ENCODE measurements at regions not wholly inside any gene's neighbourhood (a gene's known extent, or its start where the extent isn't known, plus 50 kb on each side); places are given as distances from the start of the nearest gene placed in this dataset.
"Not testable (repeated sequence)": the region's sequence is repeated elsewhere in the genome, so short reads cannot be mapped to it uniquely, and the experiment has no call there.

DNA sequence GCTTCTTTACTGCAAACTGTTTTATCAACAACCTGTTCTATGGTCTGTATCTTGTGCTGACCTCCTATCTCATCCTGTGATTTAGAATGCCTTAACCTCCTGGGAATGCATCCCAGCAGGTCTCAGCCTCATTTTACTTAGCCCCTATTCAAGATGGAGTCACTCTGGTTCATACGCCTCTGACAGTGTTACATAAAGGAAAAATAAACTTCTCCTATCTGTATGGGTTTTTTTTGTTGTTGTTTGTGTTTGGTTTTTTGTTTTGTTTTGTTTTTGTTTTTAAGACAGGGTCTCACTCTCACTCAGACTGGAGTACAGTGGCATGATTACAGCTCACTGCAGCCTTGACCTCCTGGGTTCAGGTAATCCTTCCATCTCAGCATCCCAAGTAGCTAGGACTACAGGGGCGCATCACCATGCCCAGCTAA is 62.1 kb downstream of the RESF1 start:
- Histone ChIP-seq H3K27me3 (ENCODE audit: control insufficient read depth, insufficient read depth, low read length) (no peaks in the 10 kb centered on the region), H3K4me1 (ENCODE audit: control insufficient read depth, insufficient read depth, low read length) (no peaks in the 10 kb centered on the region), H3K4me3 (ENCODE audit: low read depth in 2 of 2, low read length in 2 of 2) (no peak overlapping the region), H3K36me3 (ENCODE audit: control insufficient read depth, insufficient read depth, low read length) (no peaks in the 10 kb centered on the region), H3K9me3 (ENCODE audit: control insufficient read depth, insufficient read depth, low read depth, low read length) (no peaks in the 10 kb centered on the region), H3K27ac (ENCODE audit: low read length) (no peak overlapping the region)
- POLR2A ChIA-PET = no interaction called here
- no TSS peak for BruUV-seq (replicated peaks)
- intact Hi-C loops (cut with micrococcal nuclease; ENCODE audit: unreplicated experiment) (no loop called here), in situ Hi-C loops (cut with HindIII; ENCODE audit: low pct_unique_long_range_greater_than_20kb, low sequenced_read_pairs) (no loop called here)
- TF ChIP-seq TCF7L2 (IDR thresholded peaks at IDR 0.05; ENCODE audit: low read depth, low read length) = no peak
- no peak for TF ChIP-seq CTCF (IDR thresholded peaks at IDR 0.05)
- TF ChIP-seq SIN3A (IDR thresholded peaks at IDR 0.05; ENCODE audit: borderline replicate concordance, insufficient read depth, low read depth, low read length) = no peak
- TF ChIP-seq POLR2AphosphoS5 (IDR thresholded peaks at IDR 0.05; ENCODE audit: low read depth, low read length) = no peak
- TF ChIP-seq REST (IDR thresholded peaks at IDR 0.05; ENCODE audit: insufficient read depth in 1 of 2, low read depth in 2 of 2, low read length in 1 of 2) = no peak
- DNase-seq (ENCODE audit: low read depth, low spot score) (no peak), ATAC-seq (no peak)
- CTCF ChIA-PET = no interaction called here

DNA sequence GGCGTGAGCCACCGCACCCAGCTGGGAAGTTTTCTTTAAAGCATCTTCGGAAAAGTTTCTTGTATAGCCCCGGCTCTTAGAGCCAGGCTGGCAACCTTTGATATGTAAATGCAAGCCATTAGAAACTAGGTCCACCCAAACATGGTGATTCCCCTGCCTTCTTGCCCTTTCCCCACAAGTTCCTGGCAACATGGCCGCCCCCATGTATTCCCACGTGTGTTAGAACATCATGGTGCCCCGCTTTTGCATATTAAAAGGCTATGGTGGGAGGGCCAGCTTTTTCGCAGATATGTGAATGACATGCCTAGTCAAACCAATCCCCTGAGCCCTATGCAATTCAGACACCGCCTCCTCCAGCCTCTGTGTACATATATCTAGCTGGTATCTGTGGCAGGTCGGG is 63.2 kb downstream of the RESF1 start:
- CTCF ChIA-PET; H3K4me3 ChIP-seq (ENCODE audit: low read depth in 2 of 2, low read length in 2 of 2); H3K36me3 ChIP-seq (ENCODE audit: control insufficient read depth, insufficient read depth, low read length); BruUV-seq (replicated peaks); DNase-seq (ENCODE audit: low read depth, low spot score); H3K9me3 ChIP-seq (ENCODE audit: control insufficient read depth, insufficient read depth, low read depth, low read length); in situ Hi-C loops (cut with HindIII; ENCODE audit: low pct_unique_long_range_greater_than_20kb, low sequenced_read_pairs); H3K4me1 ChIP-seq (ENCODE audit: control insufficient read depth, insufficient read depth, low read length); ATAC-seq; POLR2A ChIA-PET; intact Hi-C loops (cut with micrococcal nuclease; ENCODE audit: unreplicated experiment); H3K27me3 ChIP-seq (ENCODE audit: control insufficient read depth, insufficient read depth, low read length); H3K27ac ChIP-seq (ENCODE audit: low read length): not testable (repeated sequence)

- POLR2A ChIA-PET; H3K9me3 ChIP-seq (ENCODE audit: control insufficient read depth, insufficient read depth, low read depth, low read length); DNase-seq (ENCODE audit: low read depth, low spot score); BruUV-seq (replicated peaks); in situ Hi-C loops (cut with HindIII; ENCODE audit: low pct_unique_long_range_greater_than_20kb, low sequenced_read_pairs); H3K27me3 ChIP-seq (ENCODE audit: control insufficient read depth, insufficient read depth, low read length); H3K4me1 ChIP-seq (ENCODE audit: control insufficient read depth, insufficient read depth, low read length); intact Hi-C loops (cut with micrococcal nuclease; ENCODE audit: unreplicated experiment); H3K27ac ChIP-seq (ENCODE audit: low read length); H3K36me3 ChIP-seq (ENCODE audit: control insufficient read depth, insufficient read depth, low read length); CTCF ChIA-PET; H3K4me3 ChIP-seq (ENCODE audit: low read depth in 2 of 2, low read length in 2 of 2); ATAC-seq: not testable (repeated sequence)
These were observed 64.6 kb downstream of the RESF1 start for GRCh38 chr12:32023861-32024260.
